Lower leg skin (tissue), 4 donors: ENCODE measurements at regions not wholly inside any gene's neighbourhood (a gene's known extent, or its start where the extent isn't known, plus 50 kb on each side); places are given as distances from the start of the nearest gene placed in this dataset.

Experiments
- DNase-seq, 2 donors: peaks; one replicate each; pipeline ENCODE4 v3.0.0-alpha.2; 2019; ENCODE audit warnings: low spot score in 2 of 2
- H3K4me3 ChIP-seq: fragments of 200-600 bp; sonication (generic); 2 replicates; pipeline ENCODE4 v1.5.1; 2017; ENCODE audit warnings: mild to moderate bottlenecking, low read depth; ENCODE audit not compliant: poor library complexity, severe bottlenecking
- POLR2A ChIP-seq, 2 donors: fragments of 450-650 bp; IDR thresholded peaks; one replicate each; pipeline ENCODE4 v1.6.1; 2016 to 2017; ENCODE audit warnings: antibody characterized with exemption in 2 of 2, mild to moderate bottlenecking in 1 of 2, moderate library complexity in 1 of 2
- WGBS, 2 donors: methylation state at CpG; one replicate each; pipeline ENCODE4 v1.1.5; 2018; 5-methylcytosine and 5-hydroxymethylcytosine counted together
- intact Hi-C: fragments of 100-400 bp; cut with DNase I; formaldehyde crosslinking; loops from one replicate; pipeline ENCODE4 v1.15.0; 2023; ENCODE audit warnings: low total_unique reads
- TF ChIP-seq, protein P1 (sequence below), 3 donors: fragments of 450-650 bp; IDR thresholded peaks; one replicate each; pipeline ENCODE4 v1.5.1; 2016; ENCODE audit warnings: antibody characterized with exemption in 3 of 3, mild to moderate bottlenecking in 3 of 3, moderate library complexity in 2 of 3

DNA sequence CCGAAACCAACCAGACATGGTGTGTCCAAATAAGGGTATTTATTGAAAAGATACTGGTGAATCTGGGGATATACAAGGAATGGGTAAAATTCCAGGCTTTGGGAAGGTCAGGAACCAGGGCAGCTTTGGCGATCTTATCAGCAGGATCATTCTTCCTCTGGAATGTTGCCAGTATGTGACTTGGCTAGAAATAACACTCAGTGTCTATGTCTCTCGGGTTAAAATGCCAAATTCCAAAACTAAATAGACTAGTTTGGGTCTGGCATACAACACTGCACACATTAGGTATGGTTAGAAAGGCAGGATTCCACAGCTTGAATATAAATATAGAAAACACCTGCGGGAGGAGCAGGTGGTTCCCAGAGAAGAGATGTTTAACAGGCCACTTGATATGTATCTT, 220.2 kb upstream of the CD96 start:
- WGBS, 2 donors: 39 to 42% methylated on average over 4 of the region's 4 CpGs
- intact Hi-C loops: no loop called here
- TF ChIP-seq, protein P1, sequence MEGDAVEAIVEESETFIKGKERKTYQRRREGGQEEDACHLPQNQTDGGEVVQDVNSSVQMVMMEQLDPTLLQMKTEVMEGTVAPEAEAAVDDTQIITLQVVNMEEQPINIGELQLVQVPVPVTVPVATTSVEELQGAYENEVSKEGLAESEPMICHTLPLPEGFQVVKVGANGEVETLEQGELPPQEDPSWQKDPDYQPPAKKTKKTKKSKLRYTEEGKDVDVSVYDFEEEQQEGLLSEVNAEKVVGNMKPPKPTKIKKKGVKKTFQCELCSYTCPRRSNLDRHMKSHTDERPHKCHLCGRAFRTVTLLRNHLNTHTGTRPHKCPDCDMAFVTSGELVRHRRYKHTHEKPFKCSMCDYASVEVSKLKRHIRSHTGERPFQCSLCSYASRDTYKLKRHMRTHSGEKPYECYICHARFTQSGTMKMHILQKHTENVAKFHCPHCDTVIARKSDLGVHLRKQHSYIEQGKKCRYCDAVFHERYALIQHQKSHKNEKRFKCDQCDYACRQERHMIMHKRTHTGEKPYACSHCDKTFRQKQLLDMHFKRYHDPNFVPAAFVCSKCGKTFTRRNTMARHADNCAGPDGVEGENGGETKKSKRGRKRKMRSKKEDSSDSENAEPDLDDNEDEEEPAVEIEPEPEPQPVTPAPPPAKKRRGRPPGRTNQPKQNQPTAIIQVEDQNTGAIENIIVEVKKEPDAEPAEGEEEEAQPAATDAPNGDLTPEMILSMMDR (IDR thresholded peaks at IDR 0.05): no peak
- TF ChIP-seq POLR2A (IDR thresholded peaks at IDR 0.05): no peak
- H3K4me3 ChIP-seq: no peak overlapping the region
- no peak for DNase-seq

DNA sequence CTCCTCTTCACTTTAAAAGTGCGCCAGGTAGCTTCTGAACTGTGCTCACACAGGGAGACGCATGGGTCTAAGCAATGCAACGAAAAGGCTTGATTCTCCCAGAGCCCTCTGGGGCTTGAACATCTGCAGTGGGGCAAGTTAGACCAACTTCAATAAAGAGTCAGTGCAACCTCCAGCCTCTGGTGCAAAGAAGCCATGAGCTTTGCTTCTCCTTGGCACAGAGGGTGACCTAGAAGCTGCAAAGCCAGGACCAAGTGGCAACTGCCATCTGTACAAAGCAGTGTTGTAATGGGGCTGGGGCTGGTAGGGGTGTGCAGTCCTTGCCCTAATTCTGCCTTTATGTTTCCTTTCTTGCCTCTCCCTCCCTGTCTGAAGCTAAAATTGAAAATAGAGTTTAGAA, 219.0 kb upstream of the CD96 start:
- H3K4me3 ChIP-seq: no peak overlapping the region
- no peak for TF ChIP-seq POLR2A (IDR thresholded peaks at IDR 0.05)
- TF ChIP-seq, protein P1 (IDR thresholded peaks at IDR 0.05): no peak
- DNase-seq: no peak
- intact Hi-C loops: no loop called here
- WGBS, 2 donors: 86 to 94% methylated on average over 3 of the region's 3 CpGs

DNA sequence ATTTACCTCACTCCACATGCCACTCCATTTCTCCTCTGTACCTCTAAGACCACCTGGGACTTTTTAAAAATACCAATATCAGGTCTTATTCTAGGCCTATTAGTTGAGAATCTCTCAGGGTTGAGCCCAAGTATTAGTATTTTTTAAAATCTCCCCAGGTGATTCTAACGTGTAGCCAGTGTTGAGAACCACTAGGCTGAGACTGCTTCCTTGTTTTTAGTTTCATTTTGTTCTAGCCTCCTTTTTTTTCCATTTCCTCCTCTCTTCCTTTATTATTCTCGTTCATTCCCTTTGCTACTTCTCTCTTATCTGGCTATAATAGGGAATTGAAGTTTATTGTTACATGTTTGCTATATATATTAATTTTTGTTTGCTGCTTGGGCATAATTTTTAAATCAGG, 217.8 kb upstream of the CD96 start:
- 48 to 58% methylated on average over 2 of the region's 2 CpGs for WGBS, 2 donors
- no peak for TF ChIP-seq POLR2A (IDR thresholded peaks at IDR 0.05)
- TF ChIP-seq, protein P1 (IDR thresholded peaks at IDR 0.05): no peak
- no peak overlapping the region for H3K4me3 ChIP-seq
- no peak for DNase-seq
- intact Hi-C loops: no loop called here

DNA sequence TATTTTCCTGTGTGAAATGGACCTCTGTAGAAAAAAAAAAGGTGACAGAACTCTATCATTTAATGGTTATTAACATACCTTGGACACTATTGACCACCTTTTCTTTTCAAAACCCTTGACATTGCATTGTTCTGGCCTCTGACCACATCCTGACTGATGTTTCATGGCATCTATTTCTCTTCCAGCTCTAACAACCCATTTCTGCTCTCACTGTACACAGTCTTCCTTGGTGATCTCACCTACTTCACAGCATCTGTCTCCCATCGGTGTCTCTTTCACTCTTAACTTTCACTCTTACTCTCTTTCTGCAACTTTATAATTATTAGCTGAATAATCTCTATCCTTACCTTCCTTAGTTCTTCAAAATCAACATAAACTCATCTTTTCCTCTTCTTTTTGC, 217.4 kb upstream of the CD96 start:
- TF ChIP-seq, protein P1 (IDR thresholded peaks at IDR 0.05): no peak
- TF ChIP-seq POLR2A (IDR thresholded peaks at IDR 0.05): no peak
- intact Hi-C loops: no loop called here
- WGBS, 2 donors: 89 to 90% methylated on average over 1 of the region's 1 CpG
- H3K4me3 ChIP-seq: no peak overlapping the region
- DNase-seq: no peak

DNA sequence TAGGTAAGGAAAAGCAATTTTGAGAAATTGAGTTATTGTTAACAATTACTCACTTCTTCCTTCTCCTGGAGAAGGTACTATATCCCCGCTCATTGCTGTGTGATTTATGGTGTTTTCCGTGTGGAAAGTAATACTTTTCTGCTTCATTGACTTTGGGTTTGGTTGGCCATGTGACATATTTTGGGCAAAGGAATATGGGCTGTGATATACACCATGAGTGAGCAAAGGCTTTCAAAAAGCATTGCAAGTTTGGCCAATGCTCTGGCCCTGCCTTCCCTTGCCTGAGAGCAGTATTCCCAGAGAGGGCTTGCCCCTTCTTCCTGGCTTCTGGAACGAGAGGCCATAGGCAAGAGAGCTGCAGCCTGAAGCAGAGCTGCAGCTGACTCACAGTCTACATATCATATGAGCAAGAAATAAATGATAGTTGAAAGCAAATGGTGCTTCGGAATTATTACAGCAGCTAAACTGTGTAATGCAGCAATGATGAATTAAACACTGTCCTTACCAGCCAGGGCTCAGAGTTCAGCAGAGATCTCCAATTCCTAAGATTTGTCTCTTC, 216.8 kb upstream of the CD96 start:
- TF ChIP-seq POLR2A (IDR thresholded peaks at IDR 0.05): no peak
- TF ChIP-seq, protein P1 (IDR thresholded peaks at IDR 0.05): no peak
- intact Hi-C loops: no loop called here
- no peak for DNase-seq
- WGBS, 2 donors: 76% methylated on average over 4 of the region's 4 CpGs
- H3K4me3 ChIP-seq: no peak overlapping the region
